HG03135 (cell line): ENCODE measurements at regions not wholly inside any gene's neighbourhood (a gene's known extent, or its start where the extent isn't known, plus 50 kb on each side); places are given as distances from the start of the nearest gene placed in this dataset.

Experiments
- ATAC-seq: cut with Tn5 transposase; IDR thresholded peaks from one replicate; pipeline ENCODE4 v1.9.1; 2021; ENCODE audit warnings: mild to moderate bottlenecking, moderate library complexity; ENCODE audit not compliant: unreplicated experiment

DNA sequence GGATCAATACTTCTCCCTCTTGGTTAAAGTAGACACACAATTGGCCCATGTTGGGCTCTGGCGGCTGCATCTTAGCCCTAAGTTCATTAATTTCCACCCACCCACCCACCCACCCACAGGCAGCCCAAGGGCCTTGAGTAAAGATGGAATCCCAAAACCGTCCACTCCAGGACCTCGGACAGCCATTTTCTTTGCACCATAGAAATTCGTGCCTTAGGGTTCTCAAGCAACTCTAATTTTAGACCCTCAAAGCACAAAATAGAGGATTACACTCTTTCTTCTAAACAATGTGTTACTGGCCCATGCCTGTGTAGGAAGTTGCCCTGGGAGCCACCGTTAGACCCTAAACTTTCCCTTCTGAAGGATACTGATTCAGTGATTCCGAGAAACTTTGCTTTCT, 568.5 kb downstream of the IRX1 start:
- no peak for ATAC-seq

DNA sequence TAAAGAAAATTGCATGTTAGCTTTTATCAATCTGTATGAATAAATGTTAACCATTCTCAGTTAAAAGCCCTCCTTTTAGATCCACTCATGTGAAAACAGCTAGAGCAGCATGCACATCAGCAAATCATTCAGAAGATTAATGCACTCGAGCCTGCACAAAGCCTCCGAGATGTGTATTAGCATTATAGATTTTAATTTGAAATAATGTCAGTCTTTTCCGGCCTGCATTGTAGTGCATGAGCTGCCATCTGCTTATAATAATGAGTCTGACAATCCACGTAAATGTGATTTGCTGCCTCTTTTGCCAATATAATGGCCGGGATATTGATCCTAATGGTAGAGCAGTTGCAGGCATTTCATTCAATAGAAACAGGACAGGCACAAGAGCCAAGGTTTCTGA, 585.1 kb downstream of the IRX1 start:
- ATAC-seq: no peak

DNA sequence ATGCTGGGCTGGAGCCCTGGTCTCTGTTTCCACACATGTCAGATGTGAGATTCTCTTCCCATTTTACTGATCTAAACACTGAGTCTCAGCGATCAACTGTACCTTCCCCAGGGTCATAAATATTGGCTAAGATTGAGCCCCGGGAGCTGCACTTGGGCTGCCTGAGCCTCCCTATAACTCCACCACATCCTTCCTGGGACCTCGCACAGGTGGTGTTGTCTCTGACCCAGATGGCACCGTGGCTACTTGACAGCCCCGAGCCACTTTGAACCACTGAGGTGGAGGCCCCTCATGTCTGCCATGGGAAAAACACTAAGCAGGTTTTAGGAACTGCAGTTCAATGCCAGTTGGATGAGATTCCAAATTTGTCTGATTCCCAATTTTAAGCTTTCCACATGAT, 586.5 kb downstream of the IRX1 start:
- no peak for ATAC-seq

DNA sequence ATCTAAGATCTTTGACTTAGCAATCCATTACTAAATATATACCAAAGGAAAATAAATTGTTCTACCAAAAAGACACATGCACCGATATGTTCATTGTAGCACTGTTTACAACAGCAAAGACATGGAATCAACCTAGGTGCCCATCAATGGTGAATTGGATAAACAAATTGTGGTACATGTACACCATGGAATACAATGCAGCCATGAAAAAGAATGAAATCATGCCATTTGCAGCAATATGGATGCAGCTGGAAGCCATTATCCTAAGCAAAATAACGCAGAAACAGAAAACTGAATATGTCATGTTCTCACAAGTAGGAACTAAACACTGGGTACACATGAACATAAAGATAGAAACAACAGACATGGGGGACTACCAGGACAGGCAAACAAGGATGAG, 589.5 kb downstream of the IRX1 start:
- ATAC-seq: no peak

DNA sequence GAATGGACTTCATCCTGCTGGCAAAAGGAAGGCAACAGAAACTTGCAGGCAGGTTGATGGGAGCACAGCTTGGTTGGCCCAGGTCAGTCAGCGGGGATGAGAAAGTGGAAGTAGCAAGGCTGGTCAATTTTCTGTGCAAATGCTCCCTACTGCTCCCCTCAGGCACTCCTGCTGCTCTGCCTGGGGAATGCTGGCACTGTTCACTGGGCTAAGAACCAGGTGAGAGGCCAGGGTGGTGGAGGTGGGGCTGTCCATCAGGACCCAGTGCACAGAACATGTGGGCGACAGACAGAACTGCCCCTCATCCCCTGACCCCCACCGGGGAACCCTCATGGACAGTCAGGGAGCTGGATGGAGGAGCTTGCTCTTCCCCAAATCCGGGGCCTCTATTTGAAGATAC, 593.1 kb downstream of the IRX1 start:
- ATAC-seq: no peak

DNA sequence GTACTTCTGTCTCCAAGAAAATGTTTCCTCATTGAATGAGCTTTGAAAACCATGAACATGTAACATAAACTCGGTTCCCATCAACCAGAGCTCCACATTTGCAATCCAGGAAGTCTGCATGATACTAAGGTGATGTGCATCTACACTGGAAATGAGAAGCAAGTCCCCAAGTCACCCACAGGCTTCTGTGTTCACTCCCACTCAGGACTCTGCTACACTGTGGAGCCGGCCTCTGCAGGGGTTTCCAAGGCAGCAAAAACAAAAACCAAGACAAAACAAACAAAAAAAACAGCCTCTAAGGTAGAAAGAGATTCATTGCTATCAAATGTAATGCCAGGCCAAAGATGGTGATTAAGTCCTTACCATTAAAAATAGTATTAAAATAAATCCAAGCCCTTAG, 593.7 kb downstream of the IRX1 start:
- no peak for ATAC-seq

DNA sequence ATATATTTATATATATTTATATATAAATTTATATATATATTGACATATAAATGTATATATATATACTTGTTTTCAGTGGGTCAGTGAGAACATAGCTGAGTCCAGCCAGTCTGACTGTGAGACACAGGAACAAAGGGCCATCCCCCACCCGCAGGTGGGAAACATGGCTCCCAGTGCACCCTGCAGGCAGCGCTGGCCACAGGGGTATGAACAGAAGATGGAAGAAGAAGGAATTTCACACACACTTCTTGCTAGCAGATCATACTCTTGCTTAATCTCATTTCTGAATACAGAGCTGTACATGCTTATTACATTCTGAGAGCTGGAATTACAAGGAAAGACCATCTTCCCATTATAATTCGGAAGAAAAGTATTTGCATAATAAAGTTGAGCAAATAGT, 595.4 kb downstream of the IRX1 start:
- ATAC-seq: no peak

DNA sequence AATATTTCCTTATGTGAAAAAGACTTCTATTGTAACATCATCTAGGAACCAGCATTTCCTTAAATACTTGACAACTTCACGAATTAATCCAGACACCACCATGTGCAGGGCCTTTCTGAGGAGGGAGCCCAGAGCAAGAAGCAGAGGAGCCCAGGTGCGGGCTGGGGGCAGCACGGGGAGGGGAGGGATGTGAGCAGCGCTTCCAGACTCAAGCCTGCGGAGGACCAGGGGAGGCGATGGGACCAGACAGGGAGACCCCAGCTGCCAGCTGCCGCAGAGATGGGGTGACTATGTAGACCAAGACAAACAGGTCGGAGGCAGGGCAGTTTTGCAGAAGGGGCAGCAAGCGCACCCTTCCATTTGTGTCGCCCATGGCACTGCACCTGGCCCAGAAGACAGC, 596.1 kb downstream of the IRX1 start:
- ATAC-seq: no peak

DNA sequence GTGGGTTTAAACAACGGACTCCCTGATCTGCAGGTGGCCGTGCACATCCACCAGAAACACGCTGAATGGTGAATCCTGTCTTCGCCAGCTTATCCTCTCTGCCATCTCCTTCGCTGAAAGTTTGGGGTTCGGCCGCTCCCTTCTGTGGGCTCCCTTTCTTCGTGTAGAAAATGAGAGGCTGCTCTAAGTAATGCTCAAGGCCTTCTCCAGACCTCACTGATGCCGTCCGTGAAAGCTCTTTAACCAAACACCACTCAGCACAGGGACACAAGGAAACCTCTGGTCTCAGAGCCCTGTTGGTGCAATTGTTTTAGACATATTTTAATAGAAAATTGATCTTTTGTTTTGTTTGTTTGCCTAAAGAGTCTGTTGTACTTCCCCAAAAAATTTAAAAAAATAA, 596.5 kb downstream of the IRX1 start:
- ATAC-seq: no peak

DNA sequence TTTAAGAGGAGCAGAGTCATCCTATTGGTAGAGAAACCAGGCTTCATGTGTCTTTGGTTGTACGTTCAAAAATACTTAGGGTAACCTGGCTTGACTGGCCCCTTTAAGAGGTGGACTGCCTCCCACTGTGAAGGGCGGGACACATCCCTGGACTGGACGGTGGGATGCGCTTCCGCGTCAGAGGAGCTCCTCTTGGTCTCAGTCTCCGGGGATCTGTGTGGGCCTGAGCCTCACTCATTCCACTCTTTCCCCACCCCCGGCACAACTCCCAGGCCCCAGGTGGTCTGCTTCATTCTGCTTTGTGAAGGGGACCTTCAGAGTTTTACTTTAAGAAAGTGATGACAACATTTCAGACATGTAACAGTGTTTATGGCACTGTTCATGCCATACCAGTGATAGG, 601.1 kb downstream of the IRX1 start:
- no peak for ATAC-seq

DNA sequence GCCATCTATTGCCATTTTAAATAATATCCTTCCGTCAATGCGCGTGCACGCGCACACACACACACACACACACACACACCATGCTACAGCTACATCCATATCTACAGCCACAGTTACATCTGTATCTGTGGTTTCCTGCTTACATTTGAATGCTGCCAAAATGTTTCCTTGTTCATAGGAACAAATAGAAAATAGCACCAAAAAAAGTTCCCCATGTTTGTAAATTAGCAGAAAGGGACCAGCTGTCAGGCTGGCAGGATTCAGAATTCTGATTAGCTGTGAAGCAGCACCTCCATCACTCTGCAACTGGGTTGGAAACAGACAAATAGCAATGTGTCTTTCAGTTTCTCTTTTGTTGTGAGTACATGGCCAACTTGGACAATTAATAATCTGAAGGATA, 601.5 kb downstream of the IRX1 start:
- no peak for ATAC-seq

DNA sequence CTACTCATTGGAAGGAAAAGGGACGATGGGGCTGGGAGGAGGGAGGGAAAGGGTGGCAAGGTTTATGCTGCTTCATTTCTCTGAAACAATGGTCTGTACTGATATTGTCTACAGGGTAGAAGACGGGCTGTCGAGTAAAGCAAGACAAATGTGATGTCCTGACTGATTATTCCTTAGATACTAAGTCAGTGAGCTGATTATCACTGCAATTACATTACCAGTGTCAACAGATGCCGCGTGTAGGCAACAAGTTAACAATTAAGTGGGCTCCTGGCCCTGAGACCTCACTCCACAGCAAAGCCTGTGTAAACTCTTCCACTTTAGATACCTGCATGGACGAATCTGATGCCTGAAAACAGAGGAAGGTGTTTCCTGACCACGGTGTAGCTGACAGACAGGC, 602.8 kb downstream of the IRX1 start:
- no peak for ATAC-seq

DNA sequence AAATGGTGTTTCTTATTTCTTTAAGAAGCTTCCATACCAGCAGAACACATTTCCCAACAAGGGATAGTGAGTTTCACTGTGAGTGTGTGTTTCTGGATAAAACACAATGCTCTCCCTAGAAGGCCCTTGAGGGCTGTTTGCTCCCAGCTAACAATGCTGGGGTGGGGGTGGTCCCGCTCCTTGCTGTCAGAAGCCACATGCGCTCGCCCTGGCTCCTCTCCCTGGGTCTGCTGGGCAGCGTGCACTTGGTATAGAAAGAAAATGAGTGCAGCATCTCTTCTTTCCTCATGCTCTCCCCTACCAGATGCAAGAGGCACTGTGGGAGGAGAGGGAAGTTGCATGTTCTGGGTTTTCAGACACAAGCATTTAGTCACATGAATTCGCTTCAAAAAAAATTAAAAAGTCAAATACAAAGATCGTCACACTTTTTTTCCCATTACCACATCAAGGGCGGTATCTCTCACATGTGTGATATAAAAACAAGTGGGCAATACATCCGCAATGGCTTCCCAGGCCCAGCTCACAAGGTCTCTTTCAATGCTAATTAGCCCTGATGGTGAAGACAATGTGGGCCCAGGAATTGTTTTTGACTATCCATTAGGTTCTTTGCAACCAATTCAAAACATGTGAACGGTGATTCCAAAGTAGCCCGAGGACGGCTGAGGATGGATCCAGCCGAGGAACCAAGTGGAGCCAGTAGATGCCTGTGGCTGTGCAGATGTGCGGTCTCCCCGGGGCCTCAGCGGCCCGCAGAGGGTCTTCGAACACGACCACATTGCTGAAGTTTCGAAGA, 603.6 kb downstream of the IRX1 start:
- ATAC-seq: no peak

DNA sequence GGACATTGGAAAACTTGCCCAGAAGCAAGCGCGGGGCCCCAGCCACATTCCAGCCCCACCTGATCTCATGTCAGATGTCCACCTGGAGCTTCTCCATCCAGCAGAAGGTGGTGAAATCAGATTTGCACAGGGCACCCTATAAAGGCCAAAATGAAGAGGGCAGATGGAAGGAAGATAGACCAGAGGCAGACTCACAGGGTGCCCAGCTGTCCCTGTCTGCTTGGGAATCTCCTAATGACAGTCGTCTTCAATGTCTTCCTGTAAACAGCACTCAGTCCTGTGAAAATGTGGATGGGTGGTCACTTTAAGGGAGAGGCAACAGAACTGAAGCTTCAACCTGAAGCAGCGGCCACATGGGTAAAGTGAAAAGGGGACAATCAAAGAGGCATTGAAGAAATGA, 607.5 kb downstream of the IRX1 start:
- ATAC-seq: no peak

DNA sequence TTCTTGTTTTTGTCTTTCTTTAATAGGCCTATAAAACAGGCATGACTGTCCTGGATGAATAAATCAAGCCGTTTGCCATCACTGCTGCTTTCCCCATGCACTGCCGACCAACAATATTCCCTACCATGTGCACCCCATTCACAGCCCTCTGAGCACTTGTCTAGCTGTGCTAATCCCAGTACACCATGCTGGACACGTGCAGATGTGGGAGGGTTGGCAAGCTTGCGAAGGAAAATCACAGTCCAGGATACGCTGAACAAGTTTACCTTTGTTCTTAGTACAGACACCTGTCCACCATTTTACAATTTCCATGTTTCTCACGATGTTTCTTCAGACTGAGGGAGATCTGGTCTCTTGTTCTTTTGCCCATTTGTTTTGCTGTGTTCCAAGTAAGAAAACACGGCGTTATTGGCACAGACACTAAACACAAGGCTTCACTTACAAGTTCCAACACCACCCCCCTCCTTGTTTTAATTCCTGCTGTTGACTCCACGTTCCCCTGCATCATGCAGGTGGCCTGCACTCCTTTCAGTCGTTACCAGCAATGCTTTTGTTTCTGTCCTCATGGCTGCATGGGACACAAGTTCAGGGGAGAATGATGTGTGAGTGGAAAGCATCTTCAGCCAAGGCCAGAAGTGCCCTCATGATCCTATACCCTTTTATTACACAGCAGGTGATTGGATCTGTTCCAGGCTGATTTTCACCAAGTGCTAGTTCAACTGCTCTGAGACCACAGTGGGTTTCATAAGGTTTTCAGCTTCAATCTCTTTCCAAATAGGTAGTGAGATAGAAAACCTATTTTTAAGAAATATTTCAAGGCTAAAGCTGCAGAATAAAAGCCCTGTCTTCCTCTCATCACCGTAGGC, 608.9 kb downstream of the IRX1 start:
- ATAC-seq: no peak

DNA sequence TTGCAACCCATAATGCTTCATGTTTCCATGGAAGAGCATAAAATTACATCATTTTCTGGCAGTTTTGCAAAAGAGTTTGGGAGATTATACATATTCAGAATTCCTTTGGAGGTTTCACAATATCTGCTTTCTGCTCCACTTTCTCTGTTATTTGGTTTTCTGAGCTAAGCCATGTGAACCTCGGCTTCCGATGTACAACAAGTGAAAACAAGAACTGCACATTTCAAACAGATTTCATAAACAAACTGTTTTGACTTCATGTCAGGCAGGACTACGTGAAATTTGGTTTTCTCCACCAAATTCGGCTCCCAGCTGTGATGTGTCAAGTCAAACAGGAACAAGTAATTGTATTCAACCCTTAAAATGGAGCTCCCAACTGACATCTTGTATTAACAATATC, 609.8 kb downstream of the IRX1 start:
- ATAC-seq: no peak

DNA sequence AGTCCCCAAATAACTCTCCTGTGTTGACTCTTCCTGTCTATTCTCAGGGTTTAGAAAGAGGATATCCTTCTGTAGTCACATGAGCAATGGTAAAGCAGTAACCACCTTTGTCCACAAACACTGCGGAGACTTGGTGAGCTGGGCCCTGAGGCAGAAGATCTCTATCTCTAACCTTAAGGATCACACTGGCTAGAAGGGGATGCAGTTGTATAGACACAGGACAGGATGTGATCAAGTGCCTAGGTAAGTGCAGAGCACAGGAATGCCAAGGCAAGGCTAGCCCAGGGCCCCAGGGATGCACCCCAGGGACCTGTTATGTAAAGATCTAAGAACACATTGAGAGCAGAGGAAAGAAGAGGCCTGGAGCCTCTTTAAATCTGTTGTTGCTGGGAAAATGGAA, 610.5 kb downstream of the IRX1 start:
- ATAC-seq: no peak

DNA sequence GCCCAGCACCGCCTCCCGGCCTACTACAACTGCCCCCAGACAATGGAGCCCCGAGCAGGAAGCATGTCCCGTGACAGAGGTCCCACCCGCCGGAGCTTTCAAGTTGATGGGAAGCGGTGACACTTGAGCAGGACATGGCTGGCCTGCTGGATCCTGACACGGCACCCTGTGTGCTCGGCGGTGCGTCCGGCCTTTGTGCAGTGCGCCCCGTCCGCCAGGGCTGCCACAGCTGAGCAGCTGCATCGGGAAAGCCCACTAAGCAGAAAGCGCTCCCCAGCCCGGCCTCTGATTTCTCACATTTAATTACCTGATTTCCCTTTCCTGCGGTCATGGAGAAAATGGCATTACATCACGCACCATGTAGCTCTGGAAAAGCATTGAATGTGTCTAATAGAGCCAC, 611.9 kb downstream of the IRX1 start:
- ATAC-seq: no peak

DNA sequence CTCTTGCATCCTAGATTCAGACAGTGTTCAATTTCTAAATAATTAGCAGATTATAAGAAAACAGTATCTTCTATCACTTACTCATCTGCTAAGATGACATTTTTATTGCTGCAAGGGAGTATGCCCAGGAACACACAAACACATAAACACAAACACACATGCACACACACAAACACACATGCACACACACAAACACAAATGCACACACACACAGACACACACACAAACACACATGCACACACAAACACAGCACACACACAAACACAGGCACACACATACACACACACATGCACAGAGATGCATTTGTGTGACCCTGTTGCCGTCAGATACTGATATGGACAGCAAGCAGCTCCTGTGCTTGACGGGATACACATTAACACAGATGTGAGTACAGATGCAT, 612.9 kb downstream of the IRX1 start:
- ATAC-seq: no peak

DNA sequence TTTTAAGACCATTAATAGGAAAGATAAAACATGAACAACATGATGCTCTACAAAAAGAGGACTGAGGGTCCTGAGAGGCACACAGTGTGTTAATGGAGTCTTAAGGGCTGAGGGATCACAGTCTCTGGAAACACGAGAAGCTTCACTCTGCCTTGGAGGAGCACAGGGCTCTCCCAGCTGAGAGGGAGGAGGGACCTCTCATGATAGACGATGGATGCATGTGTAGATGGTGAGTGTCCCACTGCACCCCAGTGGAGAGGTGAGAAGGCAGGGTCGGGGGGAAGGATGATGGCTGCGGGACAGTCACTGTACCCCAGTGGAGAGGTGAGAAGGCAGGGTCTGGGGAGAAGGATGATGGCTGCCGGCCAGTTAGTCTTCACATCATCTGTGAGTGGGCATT, 613.4 kb downstream of the IRX1 start:
- no peak for ATAC-seq

DNA sequence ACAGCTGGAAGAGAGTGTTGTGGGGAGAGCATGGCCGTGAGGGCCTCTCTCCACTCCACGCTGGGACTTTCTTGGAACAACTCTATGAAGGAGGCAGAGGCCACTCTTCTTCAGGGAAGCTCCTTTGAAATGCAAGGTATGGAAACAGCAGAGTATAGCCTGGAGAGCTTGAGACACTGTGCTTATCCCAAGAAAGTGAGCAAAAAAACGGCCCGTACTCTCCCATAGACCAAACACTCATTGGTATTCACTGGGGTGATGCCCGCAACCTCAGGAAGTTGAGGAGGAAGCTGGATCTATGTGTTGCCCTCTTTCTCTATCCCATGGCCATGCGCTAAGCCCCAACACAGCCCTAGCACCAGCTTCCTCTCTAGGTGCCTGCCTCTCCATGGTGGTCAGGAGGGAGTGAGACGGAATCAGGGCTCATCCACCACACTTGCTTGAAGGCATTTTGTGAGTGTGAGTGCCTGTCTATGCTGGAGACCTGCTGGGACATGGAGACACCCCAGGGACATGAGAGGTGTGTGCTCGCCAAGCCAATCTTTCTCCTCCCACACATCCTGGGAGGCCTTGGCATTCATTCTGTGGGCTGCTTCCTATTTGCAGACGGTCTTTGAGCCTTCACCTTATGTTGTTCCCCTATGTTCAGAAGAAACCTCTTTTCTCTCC, 616.6 kb downstream of the IRX1 start:
- no peak for ATAC-seq
